ENCODE measurements at regions not wholly inside any gene's neighbourhood (a gene's known extent, or its start where the extent isn't known, plus 50 kb on each side); places are given as distances from the start of the nearest gene placed in this dataset.

DNA sequence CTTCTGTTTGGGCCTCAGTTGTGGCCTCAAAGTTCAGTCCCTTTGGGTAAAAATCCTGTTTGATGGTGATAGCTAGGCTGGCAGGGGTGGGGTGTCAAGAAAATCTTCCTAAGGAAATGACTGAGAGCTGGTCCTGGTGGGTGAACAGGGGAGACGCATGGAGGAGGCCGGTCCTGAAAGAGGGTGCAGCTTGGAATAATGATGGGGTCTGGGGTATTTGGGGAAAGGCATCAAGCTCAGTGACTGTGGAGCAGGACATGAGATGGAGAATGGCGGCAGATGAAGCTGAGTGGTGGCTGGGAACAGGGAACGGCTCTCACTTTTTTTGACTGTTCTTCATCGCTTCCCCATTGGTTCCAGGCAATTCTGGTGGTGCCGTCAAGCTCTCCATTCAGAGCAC is 140.7 kb upstream of the PKDCC start:
- TF ChIP-seq CTCF (IDR thresholded peaks at IDR 0.05 in 8 of 11, conservative IDR thresholded peaks at IDR 0.05 in 3 of 11) (no peak), POLR2AphosphoS5 (IDR thresholded peaks at IDR 0.05) (no peak)
